ENCODE measurements at regions not wholly inside any gene's neighbourhood (a gene's known extent, or its start where the extent isn't known, plus 50 kb on each side); places are given as distances from the start of the nearest gene placed in this dataset.

DNA sequence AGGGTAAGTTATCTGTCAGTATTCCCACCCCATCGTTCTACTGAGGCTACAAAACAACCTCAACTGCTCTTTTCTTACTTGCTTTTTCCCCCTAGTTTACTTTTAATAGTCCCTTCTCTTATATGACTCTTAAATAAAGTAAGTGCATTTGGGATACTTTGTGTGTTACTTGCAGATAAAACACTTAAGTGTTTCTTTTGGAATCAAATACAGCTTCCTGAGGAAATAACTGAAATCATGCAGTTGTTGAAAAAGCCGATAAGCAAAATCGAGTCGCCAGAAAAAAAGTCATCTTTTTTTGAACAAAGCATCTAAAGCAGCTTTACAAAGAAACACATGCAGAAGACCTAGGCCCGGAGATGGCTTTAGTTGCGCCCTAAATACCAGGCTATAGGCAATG, 53.5 kb upstream of the EPB41L4A start:
- ChIA-PET POLR2A (no interaction called here), CTCF (no interaction called here)
- H3K4me3 ChIP-seq (ENCODE audit: low read depth, low read length) = no peak overlapping the region

DNA sequence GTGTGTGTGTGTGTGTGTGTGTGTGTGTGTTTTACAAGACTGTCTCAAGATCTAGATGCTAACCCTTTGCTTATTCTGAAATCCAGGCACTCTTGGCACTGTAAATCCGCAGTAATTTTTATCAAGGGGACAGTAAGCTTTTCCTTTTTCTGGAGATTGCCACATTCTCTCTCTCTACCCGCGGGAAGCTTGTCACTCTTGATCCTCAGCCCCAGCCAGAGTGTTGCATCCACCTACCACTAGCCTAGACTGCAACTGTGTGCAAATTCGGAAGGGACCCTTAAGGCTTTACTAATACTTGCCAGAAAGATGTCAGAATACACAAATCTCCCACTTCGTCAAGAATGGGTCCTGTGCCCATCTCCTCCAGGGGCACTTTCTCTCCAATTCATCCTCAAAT, 54.9 kb upstream of the EPB41L4A start:
- H3K4me3 ChIP-seq (ENCODE audit: low read depth, low read length) = no peak overlapping the region
- ChIA-PET CTCF (no interaction called here), POLR2A (no interaction called here)
- TF ChIP-seq, protein P1, sequence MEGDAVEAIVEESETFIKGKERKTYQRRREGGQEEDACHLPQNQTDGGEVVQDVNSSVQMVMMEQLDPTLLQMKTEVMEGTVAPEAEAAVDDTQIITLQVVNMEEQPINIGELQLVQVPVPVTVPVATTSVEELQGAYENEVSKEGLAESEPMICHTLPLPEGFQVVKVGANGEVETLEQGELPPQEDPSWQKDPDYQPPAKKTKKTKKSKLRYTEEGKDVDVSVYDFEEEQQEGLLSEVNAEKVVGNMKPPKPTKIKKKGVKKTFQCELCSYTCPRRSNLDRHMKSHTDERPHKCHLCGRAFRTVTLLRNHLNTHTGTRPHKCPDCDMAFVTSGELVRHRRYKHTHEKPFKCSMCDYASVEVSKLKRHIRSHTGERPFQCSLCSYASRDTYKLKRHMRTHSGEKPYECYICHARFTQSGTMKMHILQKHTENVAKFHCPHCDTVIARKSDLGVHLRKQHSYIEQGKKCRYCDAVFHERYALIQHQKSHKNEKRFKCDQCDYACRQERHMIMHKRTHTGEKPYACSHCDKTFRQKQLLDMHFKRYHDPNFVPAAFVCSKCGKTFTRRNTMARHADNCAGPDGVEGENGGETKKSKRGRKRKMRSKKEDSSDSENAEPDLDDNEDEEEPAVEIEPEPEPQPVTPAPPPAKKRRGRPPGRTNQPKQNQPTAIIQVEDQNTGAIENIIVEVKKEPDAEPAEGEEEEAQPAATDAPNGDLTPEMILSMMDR (IDR thresholded peaks at IDR 0.05; ENCODE audit: insufficient read depth, low read length, missing control alignments) = no peak
- DNase-seq (ENCODE audit: low read depth, low spot score) = no peak

More for the DNA sequence above, 53.5 kb upstream of the EPB41L4A start:
- DNase-seq (ENCODE audit: low read depth, low spot score) = no peak
- TF ChIP-seq, protein P1 (IDR thresholded peaks at IDR 0.05; ENCODE audit: insufficient read depth, low read length, missing control alignments) = no peak

DNA sequence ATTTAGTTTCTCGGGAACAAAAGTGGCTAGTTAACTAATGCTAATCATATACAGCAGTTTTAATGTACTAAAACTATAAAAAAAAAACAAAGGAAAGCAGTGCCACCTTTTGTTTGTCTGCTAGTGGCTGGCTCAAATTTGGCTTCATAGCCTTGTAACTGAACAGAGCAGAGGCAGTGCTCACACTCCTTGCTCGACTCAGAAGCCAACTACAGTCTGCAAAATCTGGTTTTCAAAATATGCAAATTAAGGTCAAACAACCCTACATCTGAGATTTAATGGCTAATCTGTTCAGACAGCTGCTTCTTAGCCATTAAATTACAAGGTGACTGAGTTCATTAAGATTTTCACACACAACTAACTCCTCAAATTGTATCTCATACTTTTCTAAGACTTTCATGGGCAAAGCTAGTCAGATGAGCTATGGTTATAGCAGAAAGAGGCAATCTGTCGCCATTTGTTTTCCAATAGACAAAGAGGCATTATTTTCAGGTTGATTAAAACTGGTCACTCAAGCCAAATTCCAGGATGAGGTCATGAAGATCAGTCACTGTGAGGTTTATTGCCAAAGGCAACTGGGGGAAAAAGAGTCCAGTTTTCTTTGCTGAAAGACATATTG, 56.8 kb upstream of the EPB41L4A start:
- CTCF ChIA-PET = no interaction called here
- POLR2A ChIA-PET = no interaction called here
- no peak overlapping the region for H3K4me3 ChIP-seq (ENCODE audit: low read depth, low read length)
- no peak for DNase-seq (ENCODE audit: low read depth, low spot score)
- TF ChIP-seq, protein P1 (IDR thresholded peaks at IDR 0.05; ENCODE audit: insufficient read depth, low read length, missing control alignments) = no peak

DNA sequence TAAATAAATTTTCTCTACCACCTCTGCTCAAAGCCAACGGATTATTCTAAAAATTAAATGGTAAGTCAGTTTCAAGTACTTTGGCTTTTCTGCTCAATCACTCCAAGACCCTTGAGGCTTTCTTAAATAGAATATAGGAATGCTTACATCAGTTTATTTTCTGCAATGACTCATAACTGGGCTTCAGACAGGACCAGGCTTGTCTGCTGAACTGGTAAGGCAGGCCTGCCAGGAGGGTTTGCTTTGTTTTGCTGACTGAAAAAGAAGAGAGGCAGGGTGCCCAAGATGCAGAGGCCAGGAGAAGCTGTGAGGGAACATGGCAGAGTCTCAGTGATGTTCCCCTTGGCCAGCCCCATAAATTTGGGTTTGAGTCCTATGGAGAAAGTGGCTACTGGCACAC, 60.3 kb upstream of the EPB41L4A start:
- CTCF ChIA-PET = interaction anchor here (1.5 to 1.9 kb wide), 2 partner anchors 13 to 16 kb away, joined by 3 to 11 read pairs; no protein-coding TSS in a partner anchor
- POLR2A ChIA-PET = no interaction called here
- DNase-seq (ENCODE audit: low read depth, low spot score) = peak; percentile 31
- no peak overlapping the region for H3K4me3 ChIP-seq (ENCODE audit: low read depth, low read length)
- TF ChIP-seq, protein P1 (IDR thresholded peaks at IDR 0.05; ENCODE audit: insufficient read depth, low read length, missing control alignments) = no peak

DNA sequence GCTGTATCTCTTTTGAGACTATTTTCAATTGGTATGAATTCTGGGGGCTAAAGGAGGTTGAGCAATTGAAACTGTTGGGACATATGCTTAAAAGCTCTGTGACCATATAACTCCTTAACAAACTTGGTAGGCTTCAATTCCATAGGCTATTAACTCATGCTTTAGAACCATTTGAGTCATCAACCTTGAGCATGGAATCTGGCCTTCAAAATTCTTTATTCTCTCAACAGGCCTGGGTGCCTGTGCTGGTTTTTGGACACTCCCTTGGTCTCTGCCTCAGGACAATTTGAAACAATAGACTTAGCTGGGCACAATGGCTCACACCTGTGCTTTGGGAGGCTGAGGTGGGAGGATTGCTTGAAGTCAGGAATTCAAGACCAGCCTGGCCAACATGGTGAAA, 61.4 kb upstream of the EPB41L4A start:
- ChIA-PET POLR2A (no interaction called here), CTCF (interaction anchor here (1.5 to 1.9 kb wide), 2 partner anchors 12 to 15 kb away, joined by 3 to 11 read pairs; no protein-coding TSS in a partner anchor)
- no peak overlapping the region for H3K4me3 ChIP-seq (ENCODE audit: low read depth, low read length)
- TF ChIP-seq, protein P1 (IDR thresholded peaks at IDR 0.05; ENCODE audit: insufficient read depth, low read length, missing control alignments) = no peak
- no peak for DNase-seq (ENCODE audit: low read depth, low spot score)

DNA sequence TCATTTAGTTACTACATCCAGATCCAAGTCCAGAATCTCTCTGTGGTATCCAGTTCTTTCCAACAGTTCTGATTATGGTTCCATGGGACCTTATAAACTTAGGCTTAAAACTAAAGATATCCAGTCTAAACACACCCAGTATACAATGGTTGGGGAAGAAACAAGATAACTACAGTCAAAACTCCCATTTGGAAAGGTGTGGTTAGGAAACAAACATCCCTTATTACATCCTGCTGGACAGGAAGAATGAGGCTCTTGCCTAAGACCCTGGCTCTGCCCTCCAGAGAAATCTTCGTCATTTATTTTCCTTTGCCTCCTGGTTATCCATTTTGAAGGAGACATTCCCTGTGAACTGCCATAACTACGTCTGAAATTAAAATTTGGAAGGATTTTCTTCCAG, 64.6 kb upstream of the EPB41L4A start:
- DNase-seq (ENCODE audit: low read depth, low spot score) = no peak
- POLR2A ChIA-PET = no interaction called here
- CTCF ChIA-PET = no interaction called here
- TF ChIP-seq, protein P1 (IDR thresholded peaks at IDR 0.05; ENCODE audit: insufficient read depth, low read length, missing control alignments) = no peak
- no peak overlapping the region for H3K4me3 ChIP-seq (ENCODE audit: low read depth, low read length)
